ENCODE measurements at regions not wholly inside any gene's neighbourhood (a gene's known extent, or its start where the extent isn't known, plus 50 kb on each side); places are given as distances from the start of the nearest gene placed in this dataset.
"Not testable (repeated sequence)": the region's sequence is repeated elsewhere in the genome, so short reads cannot be mapped to it uniquely, and the experiment has no call there.

- Histone ChIP-seq H3K27me3 (ENCODE audit: control insufficient read depth in 1 of 2, insufficient read depth in 2 of 2, low read length in 2 of 2) (no peaks in the 10 kb centered on the region), H3K27ac (ENCODE audit: low read depth in 2 of 2, low read length in 1 of 2) (no peak overlapping the region), H3K4me3 (ENCODE audit: low read depth in 1 of 2, low read length in 2 of 2) (no peak overlapping the region), H3K9me3 (ENCODE audit: control insufficient read depth in 2 of 2, insufficient read depth in 1 of 2, low read depth in 1 of 2, low read length in 1 of 2) (peaks cover 0 to 8% of the 10 kb centered on the region in 2 donors), H3K36me3 (ENCODE audit: control insufficient read depth in 2 of 2, insufficient read depth in 2 of 2, low read length in 1 of 2) (no peaks in the 10 kb centered on the region), H3K4me1 (ENCODE audit: control insufficient read depth in 2 of 2, insufficient read depth in 2 of 2, low read length in 1 of 2) (no peaks in the 10 kb centered on the region)
- 37 to 38% methylated on average over 6 of the region's 6 CpGs for WGBS, 2 donors
Measured at GRCh38 chr18:67385455-67385854, 131.1 kb downstream of the DSEL start.

- H3K4me1 ChIP-seq (ENCODE audit: control insufficient read depth in 2 of 2, insufficient read depth in 2 of 2, low read length in 1 of 2); H3K27me3 ChIP-seq (ENCODE audit: control insufficient read depth in 1 of 2, insufficient read depth in 2 of 2, low read length in 2 of 2); H3K4me3 ChIP-seq (ENCODE audit: low read depth in 1 of 2, low read length in 2 of 2); H3K36me3 ChIP-seq (ENCODE audit: control insufficient read depth in 2 of 2, insufficient read depth in 2 of 2, low read length in 1 of 2); H3K9me3 ChIP-seq (ENCODE audit: control insufficient read depth in 2 of 2, insufficient read depth in 1 of 2, low read depth in 1 of 2, low read length in 1 of 2); H3K27ac ChIP-seq (ENCODE audit: low read depth in 2 of 2, low read length in 1 of 2): not testable (repeated sequence)
- WGBS, 2 donors, result 55 to 65% methylated on average over 3 of the region's 3 CpGs
Measured at GRCh38 chr18:67384057-67384456, 132.5 kb downstream of the DSEL start.

DNA sequence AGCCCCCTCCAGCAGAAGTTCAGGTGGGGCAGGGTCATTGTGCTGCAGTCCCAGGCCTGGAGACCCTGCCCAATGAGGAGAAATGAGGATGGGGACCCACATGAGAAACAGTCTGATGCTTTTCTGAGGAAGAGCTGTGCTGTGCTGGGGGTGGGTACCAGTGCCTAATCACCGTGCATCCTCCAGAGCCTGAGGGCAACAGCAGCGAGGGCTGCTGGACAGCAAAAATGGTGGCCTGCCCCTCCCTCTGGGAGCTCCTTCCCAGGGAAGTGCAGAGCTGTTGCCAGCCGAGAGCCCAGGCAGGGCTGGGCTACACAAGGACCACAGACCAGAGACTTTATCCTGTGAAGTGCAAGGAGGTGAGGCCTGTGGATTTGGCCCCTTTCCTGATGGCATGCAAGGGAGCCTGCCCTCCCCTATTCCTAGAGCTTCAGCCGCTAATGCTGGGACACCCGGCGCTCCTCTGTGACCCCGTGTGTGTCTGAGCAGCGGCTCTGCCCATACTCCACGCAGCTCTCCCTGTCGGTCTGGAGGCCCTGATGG, 134.8 kb downstream of the DSEL start:
- H3K27ac ChIP-seq (ENCODE audit: low read depth in 2 of 2, low read length in 1 of 2), result no peak overlapping the region
- WGBS, 2 donors, result 88 to 90% methylated on average over 10 of the region's 10 CpGs
- no peaks in the 10 kb centered on the region for H3K36me3 ChIP-seq (ENCODE audit: control insufficient read depth in 2 of 2, insufficient read depth in 2 of 2, low read length in 1 of 2)
- H3K27me3 ChIP-seq (ENCODE audit: control insufficient read depth in 1 of 2, insufficient read depth in 2 of 2, low read length in 2 of 2), result no peaks in the 10 kb centered on the region
- no peaks in the 10 kb centered on the region for H3K4me1 ChIP-seq (ENCODE audit: control insufficient read depth in 2 of 2, insufficient read depth in 2 of 2, low read length in 1 of 2)
- peaks cover 0 to 8% of the 10 kb centered on the region in 2 donors for H3K9me3 ChIP-seq (ENCODE audit: control insufficient read depth in 2 of 2, insufficient read depth in 1 of 2, low read depth in 1 of 2, low read length in 1 of 2)
- no peak overlapping the region for H3K4me3 ChIP-seq (ENCODE audit: low read depth in 1 of 2, low read length in 2 of 2)

DNA sequence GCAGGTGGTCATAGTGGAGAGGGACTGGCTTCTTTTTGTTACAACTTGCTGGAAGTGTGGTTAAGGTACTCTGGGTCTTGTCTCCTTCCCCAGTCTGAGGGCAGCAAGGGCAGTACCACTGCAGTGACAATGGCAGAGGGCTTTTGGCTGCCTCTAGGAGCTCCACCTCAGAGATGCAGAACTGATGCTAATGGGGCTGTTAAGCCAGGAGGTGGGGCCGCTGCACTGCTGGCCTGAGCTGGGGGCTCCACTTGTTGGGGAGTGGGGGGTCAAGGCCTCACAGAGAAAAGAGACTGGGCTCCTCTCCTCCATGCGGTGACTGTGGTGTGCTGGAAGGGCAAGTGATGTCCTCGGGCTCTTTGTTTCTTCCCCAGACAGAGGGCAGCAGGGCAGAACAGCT, 135.7 kb downstream of the DSEL start:
- H3K27ac ChIP-seq (ENCODE audit: low read depth in 2 of 2, low read length in 1 of 2), result no peak overlapping the region
- H3K4me1 ChIP-seq (ENCODE audit: control insufficient read depth in 2 of 2, insufficient read depth in 2 of 2, low read length in 1 of 2), result no peaks in the 10 kb centered on the region
- no peaks in the 10 kb centered on the region for H3K27me3 ChIP-seq (ENCODE audit: control insufficient read depth in 1 of 2, insufficient read depth in 2 of 2, low read length in 2 of 2)
- 85 to 93% methylated on average over 3 of the region's 3 CpGs for WGBS, 2 donors
- H3K9me3 ChIP-seq (ENCODE audit: control insufficient read depth in 2 of 2, insufficient read depth in 1 of 2, low read depth in 1 of 2, low read length in 1 of 2), result peaks cover 0 to 8% of the 10 kb centered on the region in 2 donors
- no peaks in the 10 kb centered on the region for H3K36me3 ChIP-seq (ENCODE audit: control insufficient read depth in 2 of 2, insufficient read depth in 2 of 2, low read length in 1 of 2)
- H3K4me3 ChIP-seq (ENCODE audit: low read depth in 1 of 2, low read length in 2 of 2), result no peak overlapping the region

- WGBS, 2 donors, result 87 to 89% methylated on average over 2 of the region's 2 CpGs
- H3K27ac ChIP-seq (ENCODE audit: low read depth in 2 of 2, low read length in 1 of 2), result no peak overlapping the region
- H3K4me3 ChIP-seq (ENCODE audit: low read depth in 1 of 2, low read length in 2 of 2), result no peak overlapping the region
Measured at GRCh38 chr18:67379981-67380380, 136.5 kb downstream of the DSEL start.

DNA sequence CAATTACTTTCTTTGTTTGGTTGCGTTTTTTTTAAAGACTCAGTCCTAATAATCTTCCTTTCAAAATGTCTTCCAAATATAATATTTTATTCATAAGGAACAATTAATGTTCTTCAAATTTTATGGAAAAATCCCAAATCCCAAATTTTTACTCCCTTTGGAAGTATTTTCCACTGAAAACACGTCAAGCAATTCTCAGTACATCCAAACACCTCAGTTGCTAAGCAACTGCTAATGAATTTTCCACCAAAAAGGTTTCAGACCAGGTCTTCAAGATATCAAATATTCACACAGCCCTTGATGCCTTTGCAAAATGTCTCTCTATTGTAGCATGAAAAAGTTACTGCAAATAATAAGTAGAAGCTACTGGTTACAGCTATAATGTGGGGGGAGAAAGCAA, 140.1 kb downstream of the DSEL start:
- Histone ChIP-seq H3K27ac (ENCODE audit: low read depth in 2 of 2, low read length in 1 of 2) (no peak overlapping the region), H3K9me3 (ENCODE audit: control insufficient read depth in 2 of 2, insufficient read depth in 1 of 2, low read depth in 1 of 2, low read length in 1 of 2) (peaks cover 0 to 5% of the 10 kb centered on the region in 2 donors), H3K27me3 (ENCODE audit: control insufficient read depth in 1 of 2, insufficient read depth in 2 of 2, low read length in 2 of 2) (no peaks in the 10 kb centered on the region), H3K4me3 (ENCODE audit: low read depth in 1 of 2, low read length in 2 of 2) (no peak overlapping the region), H3K36me3 (ENCODE audit: control insufficient read depth in 2 of 2, insufficient read depth in 2 of 2, low read length in 1 of 2) (no peaks in the 10 kb centered on the region), H3K4me1 (ENCODE audit: control insufficient read depth in 2 of 2, insufficient read depth in 2 of 2, low read length in 1 of 2) (no peaks in the 10 kb centered on the region)
- WGBS, 2 donors, result 59 to 63% methylated on average over 2 of the region's 2 CpGs

More at GRCh38 chr18:67379981-67380380, 136.5 kb downstream of the DSEL start:
- no peaks in the 10 kb centered on the region for H3K36me3 ChIP-seq (ENCODE audit: control insufficient read depth in 2 of 2, insufficient read depth in 2 of 2, low read length in 1 of 2)
- no peaks in the 10 kb centered on the region for H3K27me3 ChIP-seq (ENCODE audit: control insufficient read depth in 1 of 2, insufficient read depth in 2 of 2, low read length in 2 of 2)
- H3K9me3 ChIP-seq (ENCODE audit: control insufficient read depth in 2 of 2, insufficient read depth in 1 of 2, low read depth in 1 of 2, low read length in 1 of 2), result peaks cover 0 to 8% of the 10 kb centered on the region in 2 donors
- no peaks in the 10 kb centered on the region for H3K4me1 ChIP-seq (ENCODE audit: control insufficient read depth in 2 of 2, insufficient read depth in 2 of 2, low read length in 1 of 2)

DNA sequence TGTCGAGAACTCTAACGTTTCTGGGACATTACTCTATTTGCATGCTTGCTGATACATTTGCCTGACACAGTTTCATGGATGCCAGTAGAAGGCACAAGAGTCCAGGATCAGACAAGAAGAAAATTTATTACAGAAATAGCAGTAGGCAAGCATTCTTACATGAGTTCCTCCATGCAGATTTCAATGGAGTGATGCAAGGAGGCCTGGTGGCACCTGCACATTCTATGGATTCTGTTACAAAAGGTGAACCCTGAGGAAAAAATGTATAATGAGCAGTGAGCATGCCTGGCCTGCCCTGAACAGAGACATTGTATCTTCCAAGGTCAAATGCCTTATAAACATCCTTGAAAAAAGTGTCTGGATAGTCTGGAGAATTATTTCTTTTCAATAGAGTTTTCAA, 142.9 kb downstream of the DSEL start:
- WGBS, 2 donors, result 78 to 81% methylated on average over 2 of the region's 2 CpGs
- H3K4me3 ChIP-seq (ENCODE audit: low read depth in 1 of 2, low read length in 2 of 2), result no peak overlapping the region
- no peak overlapping the region for H3K27ac ChIP-seq (ENCODE audit: low read depth in 2 of 2, low read length in 1 of 2)
- H3K9me3 ChIP-seq (ENCODE audit: control insufficient read depth in 2 of 2, insufficient read depth in 1 of 2, low read depth in 1 of 2, low read length in 1 of 2), result no peaks in the 10 kb centered on the region
- no peaks in the 10 kb centered on the region for H3K4me1 ChIP-seq (ENCODE audit: control insufficient read depth in 2 of 2, insufficient read depth in 2 of 2, low read length in 1 of 2)
- H3K27me3 ChIP-seq (ENCODE audit: control insufficient read depth in 1 of 2, insufficient read depth in 2 of 2, low read length in 2 of 2), result no peaks in the 10 kb centered on the region
- no peaks in the 10 kb centered on the region for H3K36me3 ChIP-seq (ENCODE audit: control insufficient read depth in 2 of 2, insufficient read depth in 2 of 2, low read length in 1 of 2)

GRCh38 chr18:67367540-67367939, 149.0 kb downstream of the DSEL start:
- H3K9me3 ChIP-seq (ENCODE audit: control insufficient read depth in 2 of 2, insufficient read depth in 1 of 2, low read depth in 1 of 2, low read length in 1 of 2), result no peaks in the 10 kb centered on the region
- no peak overlapping the region for H3K27ac ChIP-seq (ENCODE audit: low read depth in 2 of 2, low read length in 1 of 2)
- H3K4me1 ChIP-seq (ENCODE audit: control insufficient read depth in 2 of 2, insufficient read depth in 2 of 2, low read length in 1 of 2), result no peaks in the 10 kb centered on the region
- 88 to 89% methylated on average over 2 of the region's 2 CpGs for WGBS, 2 donors
- no peaks in the 10 kb centered on the region for H3K36me3 ChIP-seq (ENCODE audit: control insufficient read depth in 2 of 2, insufficient read depth in 2 of 2, low read length in 1 of 2)
- no peaks in the 10 kb centered on the region for H3K27me3 ChIP-seq (ENCODE audit: control insufficient read depth in 1 of 2, insufficient read depth in 2 of 2, low read length in 2 of 2)
- no peak overlapping the region for H3K4me3 ChIP-seq (ENCODE audit: low read depth in 1 of 2, low read length in 2 of 2)

- H3K4me1 ChIP-seq (ENCODE audit: control insufficient read depth in 2 of 2, insufficient read depth in 2 of 2, low read length in 1 of 2), result no peaks in the 10 kb centered on the region
- no peak overlapping the region for H3K4me3 ChIP-seq (ENCODE audit: low read depth in 1 of 2, low read length in 2 of 2)
- no peaks in the 10 kb centered on the region for H3K27me3 ChIP-seq (ENCODE audit: control insufficient read depth in 1 of 2, insufficient read depth in 2 of 2, low read length in 2 of 2)
- 74 to 87% methylated on average over 3 of the region's 3 CpGs for WGBS, 2 donors
- H3K27ac ChIP-seq (ENCODE audit: low read depth in 2 of 2, low read length in 1 of 2), result no peak overlapping the region
- no peaks in the 10 kb centered on the region for H3K36me3 ChIP-seq (ENCODE audit: control insufficient read depth in 2 of 2, insufficient read depth in 2 of 2, low read length in 1 of 2)
- H3K9me3 ChIP-seq (ENCODE audit: control insufficient read depth in 2 of 2, insufficient read depth in 1 of 2, low read depth in 1 of 2, low read length in 1 of 2), result no peaks in the 10 kb centered on the region
Measured at GRCh38 chr18:67363694-67364093, 152.8 kb downstream of the DSEL start.

- 78 to 81% methylated on average over 2 of the region's 2 CpGs for WGBS, 2 donors
- Histone ChIP-seq H3K36me3 (ENCODE audit: control insufficient read depth in 2 of 2, insufficient read depth in 2 of 2, low read length in 1 of 2) (no peaks in the 10 kb centered on the region), H3K4me1 (ENCODE audit: control insufficient read depth in 2 of 2, insufficient read depth in 2 of 2, low read length in 1 of 2) (no peaks in the 10 kb centered on the region), H3K4me3 (ENCODE audit: low read depth in 1 of 2, low read length in 2 of 2) (no peak overlapping the region), H3K27ac (ENCODE audit: low read depth in 2 of 2, low read length in 1 of 2) (no peak overlapping the region), H3K9me3 (ENCODE audit: control insufficient read depth in 2 of 2, insufficient read depth in 1 of 2, low read depth in 1 of 2, low read length in 1 of 2) (no peaks in the 10 kb centered on the region), H3K27me3 (ENCODE audit: control insufficient read depth in 1 of 2, insufficient read depth in 2 of 2, low read length in 2 of 2) (no peaks in the 10 kb centered on the region)
Measured at GRCh38 chr18:67362906-67363305, 153.6 kb downstream of the DSEL start.

Data from esophagus (tissue), 2 donors.